WERI-Rb-1 (cell line): ENCODE measurements at regions not wholly inside any gene's neighbourhood (a gene's known extent, or its start where the extent isn't known, plus 50 kb on each side); places are given as distances from the start of the nearest gene placed in this dataset.

ENCODE experiments used
- DNase-seq: peaks from one replicate; pipeline ENCODE4 v3.0.0-alpha.2; 2020
- H3K27ac ChIP-seq: fragments of 250-450 bp; sonication (Bioruptor Pico); 2 replicates; pipeline ENCODE4 v1.5.1; 2020; ENCODE audit warnings: mild to moderate bottlenecking, moderate library complexity
- H3K27me3 ChIP-seq: fragments of 250-450 bp; sonication (Bioruptor Pico); 2 replicates; pipeline ENCODE4 v1.5.1; 2021; ENCODE audit warnings: mild to moderate bottlenecking, low read depth, moderate library complexity; ENCODE audit not compliant: insufficient read depth, severe bottlenecking
- H3K36me3 ChIP-seq: fragments of 250-450 bp; sonication (Bioruptor Pico); 2 replicates; pipeline ENCODE4 v1.5.1; 2020; ENCODE audit warnings: mild to moderate bottlenecking, moderate library complexity
- H3K4me3 ChIP-seq: 2 replicates; pipeline ENCODE4 v1.5.1; 2011; ENCODE audit warnings: low read depth, mild to moderate bottlenecking, control low read depth, low read length
- H3K9me3 ChIP-seq: fragments of 250-450 bp; sonication (Bioruptor Pico); 2 replicates; pipeline ENCODE4 v1.5.1; 2021; ENCODE audit warnings: mild to moderate bottlenecking, moderate library complexity; ENCODE audit not compliant: severe bottlenecking
- TF ChIP-seq, protein P1 (sequence below): IDR thresholded peaks from 2 replicates; pipeline ENCODE4 v1.5.1; 2011; ENCODE audit warnings: low read depth, mild to moderate bottlenecking, control low read depth, inconsistent platforms, low read length

DNA sequence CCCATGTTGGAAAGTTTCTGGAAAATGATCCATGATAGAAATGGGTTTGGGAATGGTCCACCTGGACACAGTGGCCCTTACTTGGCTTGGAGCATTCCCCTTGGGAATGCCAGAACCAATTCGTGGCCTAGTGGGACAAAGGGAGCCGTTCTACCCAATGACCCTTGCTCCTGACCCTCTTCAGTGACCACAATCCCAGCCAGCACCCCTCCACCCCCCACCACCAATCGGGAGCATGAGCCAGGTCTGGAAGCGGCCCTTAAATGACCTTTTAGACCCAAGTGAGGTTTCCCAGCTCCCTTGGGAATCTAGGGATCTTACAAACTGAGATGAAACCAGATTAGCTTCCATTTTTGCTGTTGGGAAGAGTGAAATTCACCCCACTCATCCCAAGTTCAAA, 51.3 kb upstream of the CDON start:
- Histone ChIP-seq H3K4me3 (no peak overlapping the region), H3K9me3 (no peaks in the 10 kb centered on the region), H3K27me3 (no peaks in the 10 kb centered on the region), H3K36me3 (no peaks in the 10 kb centered on the region), H3K27ac (no peak overlapping the region)
- no peak for DNase-seq
- TF ChIP-seq, protein P1, sequence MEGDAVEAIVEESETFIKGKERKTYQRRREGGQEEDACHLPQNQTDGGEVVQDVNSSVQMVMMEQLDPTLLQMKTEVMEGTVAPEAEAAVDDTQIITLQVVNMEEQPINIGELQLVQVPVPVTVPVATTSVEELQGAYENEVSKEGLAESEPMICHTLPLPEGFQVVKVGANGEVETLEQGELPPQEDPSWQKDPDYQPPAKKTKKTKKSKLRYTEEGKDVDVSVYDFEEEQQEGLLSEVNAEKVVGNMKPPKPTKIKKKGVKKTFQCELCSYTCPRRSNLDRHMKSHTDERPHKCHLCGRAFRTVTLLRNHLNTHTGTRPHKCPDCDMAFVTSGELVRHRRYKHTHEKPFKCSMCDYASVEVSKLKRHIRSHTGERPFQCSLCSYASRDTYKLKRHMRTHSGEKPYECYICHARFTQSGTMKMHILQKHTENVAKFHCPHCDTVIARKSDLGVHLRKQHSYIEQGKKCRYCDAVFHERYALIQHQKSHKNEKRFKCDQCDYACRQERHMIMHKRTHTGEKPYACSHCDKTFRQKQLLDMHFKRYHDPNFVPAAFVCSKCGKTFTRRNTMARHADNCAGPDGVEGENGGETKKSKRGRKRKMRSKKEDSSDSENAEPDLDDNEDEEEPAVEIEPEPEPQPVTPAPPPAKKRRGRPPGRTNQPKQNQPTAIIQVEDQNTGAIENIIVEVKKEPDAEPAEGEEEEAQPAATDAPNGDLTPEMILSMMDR, result no peak

DNA sequence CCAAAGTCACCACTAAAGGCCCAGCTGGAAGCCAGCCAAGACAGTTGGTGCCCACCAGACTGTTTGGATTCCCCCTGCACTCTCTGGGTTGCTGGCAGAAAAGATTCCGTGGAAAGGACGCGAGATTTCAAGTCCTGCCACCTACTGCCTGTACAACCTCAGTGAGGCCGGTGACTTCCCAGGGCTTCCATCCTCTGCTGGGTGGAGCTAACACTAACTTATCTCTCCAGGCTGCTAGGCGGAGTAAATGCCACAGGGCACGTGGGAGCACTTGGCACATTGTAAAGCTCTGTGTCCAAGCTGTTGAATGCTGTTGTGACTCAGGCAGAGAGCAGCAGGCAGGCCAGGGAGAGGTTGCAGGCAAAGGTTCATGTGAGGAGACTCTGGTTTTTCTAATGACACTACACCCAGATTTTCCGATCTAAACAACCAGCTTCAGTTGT, 50.9 kb upstream of the CDON start:
- TF ChIP-seq, protein P1, result no peak
- H3K27me3 ChIP-seq, result no peaks in the 10 kb centered on the region
- H3K36me3 ChIP-seq, result no peaks in the 10 kb centered on the region
- DNase-seq, result peak; percentile 44
- no peak overlapping the region for H3K4me3 ChIP-seq
- H3K27ac ChIP-seq, result no peak overlapping the region
- H3K9me3 ChIP-seq, result no peaks in the 10 kb centered on the region

DNA sequence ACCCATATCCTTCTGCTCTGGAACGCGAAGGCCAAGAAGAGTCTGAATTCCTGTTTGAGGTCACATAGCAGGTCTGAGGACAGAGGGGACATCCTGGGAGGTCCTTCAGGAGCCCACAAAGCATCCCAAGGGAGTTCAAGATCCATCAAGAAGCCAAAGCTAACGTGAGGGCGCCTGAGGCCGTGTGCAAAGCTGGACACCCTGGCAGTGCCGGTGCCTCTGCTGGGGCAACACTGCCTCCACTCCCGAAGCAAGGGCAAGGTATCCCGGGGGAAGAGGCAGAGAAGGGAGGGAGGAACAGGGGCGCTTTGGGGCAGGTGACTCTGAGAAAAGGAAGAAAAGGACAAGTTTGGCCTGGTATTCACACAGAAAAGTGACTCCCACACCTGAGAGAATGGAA, 50.3 kb upstream of the CDON start:
- Histone ChIP-seq H3K9me3 (no peaks in the 10 kb centered on the region), H3K27ac (no peak overlapping the region), H3K36me3 (no peaks in the 10 kb centered on the region), H3K4me3 (no peak overlapping the region), H3K27me3 (no peaks in the 10 kb centered on the region)
- TF ChIP-seq, protein P1, result no peak
- DNase-seq, result no peak

DNA sequence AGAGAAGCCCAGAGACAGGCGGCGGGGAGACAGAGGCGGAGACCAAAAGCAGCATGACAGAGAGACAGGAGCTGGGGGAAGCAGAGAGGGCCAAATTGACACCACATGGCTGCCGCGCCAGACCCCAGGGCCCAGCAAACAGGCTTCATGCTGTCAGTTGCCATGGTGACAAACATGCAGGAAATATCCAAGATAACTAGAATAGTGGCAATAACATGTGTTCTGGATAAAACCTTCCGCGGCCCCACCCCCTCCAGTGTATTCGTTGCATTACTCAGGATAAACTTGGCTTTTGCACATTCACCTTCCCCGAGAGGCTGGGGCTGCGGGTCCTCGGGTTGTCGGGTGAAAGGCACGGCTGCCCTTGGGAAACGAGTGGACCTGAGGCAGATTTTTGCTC, 49.9 kb upstream of the CDON start:
- H3K9me3 ChIP-seq, result no peaks in the 10 kb centered on the region
- DNase-seq, result no peak
- no peak overlapping the region for H3K4me3 ChIP-seq
- no peak overlapping the region for H3K27ac ChIP-seq
- TF ChIP-seq, protein P1, result no peak
- H3K27me3 ChIP-seq, result no peaks in the 10 kb centered on the region
- no peaks in the 10 kb centered on the region for H3K36me3 ChIP-seq
